ENCODE measurements at regions not wholly inside any gene's neighbourhood (a gene's known extent, or its start where the extent isn't known, plus 50 kb on each side); places are given as distances from the start of the nearest gene placed in this dataset.

DNA sequence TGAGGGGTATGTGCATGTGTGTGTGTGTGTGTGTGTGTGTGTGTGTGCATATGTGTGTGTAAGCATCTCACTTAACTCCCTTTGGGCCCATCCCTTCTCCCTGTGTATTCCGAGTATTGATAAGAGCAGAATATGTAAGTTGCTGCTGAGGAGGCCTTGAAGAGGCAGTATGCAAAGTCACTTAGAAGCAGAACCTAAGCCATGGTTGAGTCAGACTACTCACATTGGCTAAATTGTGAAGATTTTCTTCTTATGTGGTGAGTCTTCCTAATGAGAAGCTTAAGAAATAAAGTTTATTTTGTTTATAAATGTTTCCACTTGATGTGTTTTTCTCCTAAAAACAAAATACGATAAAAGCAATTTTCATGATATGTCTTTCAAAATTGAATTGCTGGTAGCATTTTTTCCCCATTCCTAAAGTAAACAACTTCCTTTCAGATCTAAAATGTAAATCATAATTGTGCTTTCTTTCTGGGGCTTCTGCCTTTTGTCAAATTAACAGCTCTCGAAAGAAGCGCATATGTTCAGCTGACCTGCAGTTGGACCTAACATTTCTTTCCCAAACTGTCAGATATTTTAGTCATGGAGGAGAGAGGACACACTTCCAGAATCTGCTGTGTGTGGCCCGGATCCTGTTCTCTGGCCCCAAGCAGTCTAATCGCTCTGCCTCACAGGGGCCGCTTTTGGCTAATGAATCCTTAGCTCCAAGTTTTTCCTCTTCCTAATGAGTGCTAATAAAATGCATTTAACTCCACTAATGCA is 284.0 kb downstream of the DUSP10 start:
- ChIA-PET POLR2A (no interaction called here), CTCF (interaction anchor here (0.7 to 1.6 kb wide), 2 partner anchors 19 to 23 kb away, joined by 3 to 4 read pairs; no protein-coding TSS in a partner anchor)
- Histone ChIP-seq H3K36me3 (replicated peaks in 1 of 2; ENCODE audit: control extremely low read depth in 1 of 2, control insufficient read depth in 1 of 2, extremely low read depth in 1 of 2, insufficient read depth in 2 of 2, low read length in 1 of 2) (no peaks in the 10 kb centered on the region), H3K4me2 (replicated peaks; ENCODE audit: low read depth, low read length, poor library complexity, severe bottlenecking) (no peak overlapping the region), H3K27ac (ENCODE audit: low read length in 2 of 2) (no peak overlapping the region), H2AFZ (ENCODE audit: insufficient read depth, low read depth, low read length, poor library complexity, severe bottlenecking) (no peak overlapping the region), H3K27me3 (replicated peaks in 1 of 4; ENCODE audit: control extremely low read depth in 1 of 4, control insufficient read depth in 3 of 4, insufficient read depth in 4 of 4, low read length in 3 of 4) (no peaks in the 10 kb centered on the region), H3K4me3 (ENCODE audit: control extremely low read depth in 1 of 5, extremely low read depth in 1 of 5, insufficient read depth in 1 of 5, low read depth in 2 of 5, low read length in 4 of 5) (no peak overlapping the region), H3K9ac (ENCODE audit: low read length) (no peak overlapping the region), H3K4me1 (ENCODE audit: control insufficient read depth in 2 of 2, insufficient read depth in 2 of 2, low read length in 2 of 2) (no peaks in the 10 kb centered on the region), H4K20me1 (ENCODE audit: control insufficient read depth, insufficient read depth, low read length, poor library complexity, severe bottlenecking) (no peaks in the 10 kb centered on the region), H3K79me2 (ENCODE audit: control insufficient read depth, insufficient read depth, low read length) (no peaks in the 10 kb centered on the region), H3K9me3 (ENCODE audit: control extremely low read depth in 1 of 3, control insufficient read depth in 2 of 3, insufficient read depth in 1 of 3, low read length in 2 of 3) (peaks cover 0 to 3% (median 0%) of the 10 kb centered on the region in 3 donors)
- no peaks in the 10 kb centered on the region for H3K4me1 Mint-ChIP-seq
- peaks cover 12% of the 10 kb centered on the region for H3K27me3 Mint-ChIP-seq
- intact Hi-C loops (cut with micrococcal nuclease), result no loop called here
- H3K4me3 Mint-ChIP-seq, result no peak overlapping the region
- DNase-seq (no peak), ATAC-seq (ENCODE audit: low read depth) (no peak)
- TF ChIP-seq CTCF (IDR thresholded peaks at IDR 0.05) (no peak), EZH2 (IDR thresholded peaks at IDR 0.05; ENCODE audit: borderline replicate concordance, insufficient read depth, low read depth, low read length, poor library complexity, severe bottlenecking) (no peak)
- no peak overlapping the region for H3K27ac Mint-ChIP-seq
- 100% methylated on average over 2 of the region's 7 CpGs for whole genome bisulfite sequencing (ENCODE audit: insufficient coverage)
- no peaks in the 10 kb centered on the region for H3K9me3 Mint-ChIP-seq (ENCODE audit: insufficient read depth)

- intact Hi-C loops (cut with micrococcal nuclease), result no loop called here
- H3K9ac ChIP-seq (ENCODE audit: low read length), result no peak overlapping the region
- no peaks in the 10 kb centered on the region for H3K36me3 ChIP-seq (replicated peaks in 1 of 2; ENCODE audit: control extremely low read depth in 1 of 2, control insufficient read depth in 1 of 2, extremely low read depth in 1 of 2, insufficient read depth in 2 of 2, low read length in 1 of 2)
- H3K79me2 ChIP-seq (ENCODE audit: control insufficient read depth, insufficient read depth, low read length), result no peaks in the 10 kb centered on the region
- H3K4me1 ChIP-seq (ENCODE audit: control insufficient read depth in 2 of 2, insufficient read depth in 2 of 2, low read length in 2 of 2), result no peaks in the 10 kb centered on the region
- H3K4me2 ChIP-seq (replicated peaks; ENCODE audit: low read depth, low read length, poor library complexity, severe bottlenecking), result no peak overlapping the region
- ChIA-PET CTCF (interaction anchor here (1.0 to 1.6 kb wide), 2 partner anchors 23 to 551 kb away, joined by 3 to 4 read pairs; no protein-coding TSS in a partner anchor), POLR2A (no interaction called here)
- ATAC-seq (ENCODE audit: low read depth) (no peak), DNase-seq (no peak)
- no peaks in the 10 kb centered on the region for H3K9me3 Mint-ChIP-seq (ENCODE audit: insufficient read depth)
- H4K20me1 ChIP-seq (ENCODE audit: control insufficient read depth, insufficient read depth, low read length, poor library complexity, severe bottlenecking), result no peaks in the 10 kb centered on the region
- no peak overlapping the region for H3K27ac ChIP-seq (ENCODE audit: low read length in 2 of 2)
- no peak for TF ChIP-seq CTCF (IDR thresholded peaks at IDR 0.05)
- TF ChIP-seq EZH2 (IDR thresholded peaks at IDR 0.05; ENCODE audit: borderline replicate concordance, insufficient read depth, low read depth, low read length, poor library complexity, severe bottlenecking), result no peak
- no peaks in the 10 kb centered on the region for H3K27me3 ChIP-seq (replicated peaks in 1 of 4; ENCODE audit: control extremely low read depth in 1 of 4, control insufficient read depth in 3 of 4, insufficient read depth in 4 of 4, low read length in 3 of 4)
- no peaks in the 10 kb centered on the region for H3K4me1 Mint-ChIP-seq
- no peak overlapping the region for H3K4me3 ChIP-seq (ENCODE audit: control extremely low read depth in 1 of 5, extremely low read depth in 1 of 5, insufficient read depth in 1 of 5, low read depth in 2 of 5, low read length in 4 of 5)
- H3K4me3 Mint-ChIP-seq, result no peak overlapping the region
- no peak overlapping the region for H2AFZ ChIP-seq (ENCODE audit: insufficient read depth, low read depth, low read length, poor library complexity, severe bottlenecking)
- no peaks in the 10 kb centered on the region for H3K9me3 ChIP-seq (ENCODE audit: control extremely low read depth in 1 of 3, control insufficient read depth in 2 of 3, insufficient read depth in 1 of 3, low read length in 2 of 3)
- no peak overlapping the region for H3K27ac Mint-ChIP-seq
- WGBS (ENCODE audit: insufficient coverage), result no CpG with 5 or more reads among the region's 5 CpGs
- H3K27me3 Mint-ChIP-seq, result peaks cover 12% of the 10 kb centered on the region
Measured at GRCh38 chr1:221458447-221459156, 283.3 kb downstream of the DUSP10 start.

Data from B cell (primary cell).